K562 (cell line): ENCODE measurements at regions not wholly inside any gene's neighbourhood (a gene's known extent, or its start where the extent isn't known, plus 50 kb on each side); places are given as distances from the start of the nearest gene placed in this dataset.

Source experiments
- ATAC-seq: fragments of 200-7000 bp; cut with Tn5 transposase; 3 replicates; pipeline ENCODE4 v1.9.1; 2020; ENCODE audit warnings: moderate library complexity
- BruUV-seq: library from RNA; stranded (reverse); fragments of 400-500 nt; replicated peaks from 2 replicates; lab custom pipeline; 2021; lab: Mats Ljungman, UMichigan
- CTCF ChIA-PET: fragments of 300-600 bp; formaldehyde crosslinking; extraction: SDS; loops from one replicate; lab custom pipeline; 2021; ENCODE audit warnings: low intra/inter-chr PET ratio; lab: Yijun Ruan, JAX
- POLR2A ChIA-PET: fragments of 300-600, 350-650 bp; sonication (Branson Sonifier 250); formaldehyde crosslinking; extraction: SDS; loops from one replicate; lab custom pipeline; 2021; ENCODE audit warnings: antibody characterized with exemption, inconsistent platforms; lab: Yijun Ruan, JAX
- DNase-seq, 4 experiments: peaks; one replicate each; pipeline versions ENCODE4 v3.0.0 to v3.0.0-alpha.2; 2011 to 2018; ENCODE audit warnings: low spot score in 3 of 4, mixed read lengths in 3 of 4; ENCODE audit errors: extremely low read depth in 1 of 4
- FAIRE-seq: peaks from 2 replicates; lab custom pipeline; 2011; peaks lifted over from hg19 to GRCh38; lab: Jason Lieb, UNC
- H2AFZ ChIP-seq: 2 replicates; pipeline ENCODE4 v1.6.0; 2011; ENCODE audit warnings: low read depth, low read length, control low read depth, inconsistent platforms
- H3K27ac ChIP-seq: fragments of 200-600 bp; 3 replicates; pipeline ENCODE4 v1.8.0; 2011; ENCODE audit warnings: low read depth, mild to moderate bottlenecking, control low read depth, inconsistent platforms, low read length, moderate library complexity, mixed read lengths; ENCODE audit errors: extremely low read depth
- H3K27me3 ChIP-seq, 2 experiments: fragments of 300-600 bp in 1 of 2; 2 replicates in 1 of 2; 3 replicates in 1 of 2; pipeline versions ENCODE4 v1.6.0 to v1.8.0; 2011; ENCODE audit warnings: inconsistent platforms in 2 of 2, low read length in 2 of 2, mild to moderate bottlenecking in 1 of 2, mixed read lengths in 1 of 2, moderate library complexity in 1 of 2; ENCODE audit not compliant: control insufficient read depth in 2 of 2, insufficient read depth in 2 of 2
- H3K36me3 ChIP-seq: fragments of 300-600 bp; 3 replicates; pipeline ENCODE4 v1.8.0; 2011; ENCODE audit warnings: mild to moderate bottlenecking, low read length, inconsistent platforms; ENCODE audit not compliant: control insufficient read depth, insufficient read depth
- H3K4me1 ChIP-seq, 2 experiments: fragments of 200-600 bp in 1 of 2; replicated peaks in 1 of 2; 2 replicates in 1 of 2; 3 replicates in 1 of 2; pipeline versions ENCODE4 v1.5.1 to v1.8.0; 2011; ENCODE audit warnings: inconsistent platforms in 2 of 2, low read length in 2 of 2, mild to moderate bottlenecking in 1 of 2, mixed read lengths in 1 of 2, moderate library complexity in 1 of 2; ENCODE audit not compliant: control insufficient read depth in 2 of 2, insufficient read depth in 2 of 2
- H3K4me2 ChIP-seq: 2 replicates; pipeline ENCODE4 v1.6.1; 2011; ENCODE audit warnings: low read length, control low read depth, inconsistent platforms, mixed read lengths; ENCODE audit not compliant: insufficient read depth
- H3K4me3 ChIP-seq: fragments of 200-600 bp; sonication (generic), shearing (Covaris generic); 2 replicates; pipeline ENCODE4 v1.5.1; 2016; ENCODE audit warnings: control low read depth, inconsistent platforms
- H3K79me2 ChIP-seq: fragments of 200-600 bp; 3 replicates; pipeline ENCODE4 v1.8.0; 2011; ENCODE audit warnings: low read length, inconsistent platforms; ENCODE audit not compliant: control insufficient read depth, insufficient read depth
- H3K9ac ChIP-seq, 2 experiments: 2 replicates each; pipeline versions ENCODE4 v1.6.0 to v1.6.1; 2011; ENCODE audit warnings: low read depth in 2 of 2, low read length in 2 of 2, control low read depth in 1 of 2, inconsistent platforms in 1 of 2, mild to moderate bottlenecking in 1 of 2, mixed read lengths in 1 of 2; ENCODE audit not compliant: insufficient read depth in 1 of 2
- H3K9me1 ChIP-seq: one replicate; pipeline ENCODE4 v1.6.0; 2011; ENCODE audit warnings: inconsistent platforms, mild to moderate bottlenecking, low read length, moderate library complexity; ENCODE audit not compliant: control insufficient read depth, insufficient read depth
- H3K9me3 ChIP-seq: replicated peaks from 2 replicates; pipeline ENCODE4 v1.5.1; 2011; ENCODE audit warnings: low read depth, low read length, inconsistent platforms; ENCODE audit not compliant: control insufficient read depth, insufficient read depth
- H4K20me1 ChIP-seq: replicated peaks from 2 replicates; pipeline ENCODE4 v1.6.1; 2011; ENCODE audit warnings: low read length, inconsistent platforms, mixed read lengths; ENCODE audit not compliant: control insufficient read depth, insufficient read depth
- KLF6 ChIP-seq: fragments of 250-450 bp; sonication (Bioruptor Pico); IDR thresholded peaks from 2 replicates; pipeline ENCODE4 v1.4.0; 2020; ENCODE audit warnings: mild to moderate bottlenecking, moderate library complexity, borderline replicate concordance
- MXI1 ChIP-seq: IDR thresholded peaks from 2 replicates; pipeline ENCODE4 v1.6.1; 2011; ENCODE audit warnings: low read depth, mild to moderate bottlenecking, improper control_type of control experiment, low read length
- NR3C1 ChIP-seq: sonication (generic); formaldehyde crosslinking; IDR thresholded peaks from 2 replicates; pipeline ENCODE4 v1.8.1; 2022; ENCODE audit warnings: missing genetic modification reagents
- NR4A1 ChIP-seq, 2 experiments: fragments of 250-450 bp in 1 of 2; fragments of 450-650 bp in 1 of 2; sonication (Bioruptor Pico) in 1 of 2; IDR thresholded peaks; 2 replicates each; pipeline versions ENCODE4 v1.4.0 to v1.6.1; 2016 to 2020; ENCODE audit warnings: mild to moderate bottlenecking in 2 of 2, missing compliant biosample characterization in 1 of 2, missing genetic modification characterization in 1 of 2, moderate library complexity in 1 of 2
- SAFB ChIP-seq: fragments of 200-400 bp; formaldehyde crosslinking; IDR thresholded peaks from 2 replicates; pipeline ENCODE4 v1.6.1; 2017; ENCODE audit warnings: low read depth, low read length, borderline replicate concordance
- SMAD3 ChIP-seq: fragments of 450-650 bp; formaldehyde crosslinking; conservative IDR thresholded peaks from 2 replicates; pipeline ENCODE4 v1.4.0; 2020; ENCODE audit warnings: mild to moderate bottlenecking
- WHSC1 ChIP-seq: IDR thresholded peaks from one replicate; pipeline ENCODE4 v1.6.1; 2012; ENCODE audit warnings: low read length, control low read depth, inconsistent platforms
- ZC3H8 ChIP-seq: fragments of 450-650 bp; IDR thresholded peaks from 2 replicates; pipeline ENCODE4 v1.6.1; 2017
- ZEB2 ChIP-seq: fragments of 450-650 bp; IDR thresholded peaks from 2 replicates; pipeline ENCODE4 v1.6.1; 2016
- ZFP1 ChIP-seq: fragments of 450-650 bp; formaldehyde crosslinking; IDR thresholded peaks from 2 replicates; pipeline ENCODE4 v1.4.0; 2020; ENCODE audit warnings: mild to moderate bottlenecking, mixed read lengths
- ZNF253 ChIP-seq: fragments of 250-450 bp; sonication (Bioruptor Pico); conservative IDR thresholded peaks from 2 replicates; pipeline ENCODE4 v1.6.1; 2021; ENCODE audit warnings: mild to moderate bottlenecking
- ZNF311 ChIP-seq: fragments of 250-450 bp; sonication (Bioruptor Pico); IDR thresholded peaks from 2 replicates; pipeline ENCODE4 v1.4.0; 2020; ENCODE audit warnings: mild to moderate bottlenecking, moderate library complexity
- ZNF436 ChIP-seq: fragments of 250-450, 450-650 bp; sonication (Bioruptor Pico); formaldehyde crosslinking; IDR thresholded peaks from 2 replicates; pipeline ENCODE4 v1.7.0; 2020; ENCODE audit warnings: mild to moderate bottlenecking
- WGBS: fragments of 100-300 bp; shearing (Covaris generic); methylation state at CpG from one replicate; pipeline ENCODE4 v1.1.6; 2016; ENCODE audit warnings: low coverage, mixed read lengths; ENCODE audit not compliant: insufficient coverage; ENCODE audit errors: missing lambda C conversion rate; 5-methylcytosine and 5-hydroxymethylcytosine counted together
- in situ Hi-C: fragments of 300-500 bp; cut with MboI; formaldehyde crosslinking; loops from 4 replicates; pipeline ENCODE4 v1.15.0; 2018; ENCODE audit warnings: inconsistent platforms, mixed read lengths
- intact Hi-C: fragments of 100-400 bp; cut with micrococcal nuclease; formaldehyde crosslinking; loops from 2 replicates; pipeline ENCODE4 v1.14.2; 2022
- TF ChIP-seq, protein P1 (sequence below): sonication (generic); formaldehyde crosslinking; IDR thresholded peaks from 2 replicates; pipeline ENCODE4 v1.5.0; 2020; ENCODE audit warnings: missing genetic modification reagents
- TF ChIP-seq, protein P2 (sequence below): fragments of 450-650 bp; formaldehyde crosslinking; IDR thresholded peaks from 2 replicates; pipeline ENCODE4 v1.4.0; 2022; ENCODE audit warnings: missing genetic modification characterization
- TF ChIP-seq, protein P3 (sequence below): sonication (generic); formaldehyde crosslinking; IDR thresholded peaks from 2 replicates; pipeline ENCODE4 v1.8.0; 2022; ENCODE audit warnings: missing genetic modification reagents, mild to moderate bottlenecking, borderline replicate concordance

DNA sequence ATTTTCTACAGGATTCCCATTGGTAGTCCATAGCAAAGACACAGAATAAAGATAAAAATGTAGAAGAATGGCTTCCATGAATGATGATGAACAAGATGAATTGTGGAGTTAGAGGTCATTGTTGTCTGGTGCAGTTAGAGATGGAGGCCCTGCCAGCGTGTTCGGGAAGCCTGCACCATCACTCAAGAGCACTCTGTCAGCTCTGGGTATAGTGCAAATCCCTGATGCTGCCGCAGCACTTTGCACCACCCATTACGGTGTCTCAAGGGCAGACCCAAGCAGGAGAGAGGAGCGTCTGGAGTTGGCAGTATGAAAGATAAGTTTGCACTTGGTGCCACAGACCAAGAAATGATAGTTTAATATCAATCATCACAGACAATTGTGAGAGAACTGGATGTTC is 181.6 kb upstream of the CHST9 start (continued):
- TF ChIP-seq NR4A1 (CRISPR knock-in tag; IDR thresholded peaks at IDR 0.05) (no peak), NR4A1 (tag; IDR thresholded peaks at IDR 0.05) (no peak), ZEB2 (no peak), ZFP1 (CRISPR knock-in tag) (no peak), NR3C1 (CRISPR knock-in tag) (no peak), ZNF253 (CRISPR knock-in tag) (no peak), ZNF311 (CRISPR knock-in tag) (no peak), ZC3H8 (no peak), SMAD3 (CRISPR knock-in tag) (no peak), WHSC1 (no peak), MXI1 (no peak)
- TF ChIP-seq, protein P1, sequence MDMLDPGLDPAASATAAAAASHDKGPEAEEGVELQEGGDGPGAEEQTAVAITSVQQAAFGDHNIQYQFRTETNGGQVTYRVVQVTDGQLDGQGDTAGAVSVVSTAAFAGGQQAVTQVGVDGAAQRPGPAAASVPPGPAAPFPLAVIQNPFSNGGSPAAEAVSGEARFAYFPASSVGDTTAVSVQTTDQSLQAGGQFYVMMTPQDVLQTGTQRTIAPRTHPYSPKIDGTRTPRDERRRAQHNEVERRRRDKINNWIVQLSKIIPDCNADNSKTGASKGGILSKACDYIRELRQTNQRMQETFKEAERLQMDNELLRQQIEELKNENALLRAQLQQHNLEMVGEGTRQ (CRISPR knock-in tag): no peak
- TF ChIP-seq, protein P2, sequence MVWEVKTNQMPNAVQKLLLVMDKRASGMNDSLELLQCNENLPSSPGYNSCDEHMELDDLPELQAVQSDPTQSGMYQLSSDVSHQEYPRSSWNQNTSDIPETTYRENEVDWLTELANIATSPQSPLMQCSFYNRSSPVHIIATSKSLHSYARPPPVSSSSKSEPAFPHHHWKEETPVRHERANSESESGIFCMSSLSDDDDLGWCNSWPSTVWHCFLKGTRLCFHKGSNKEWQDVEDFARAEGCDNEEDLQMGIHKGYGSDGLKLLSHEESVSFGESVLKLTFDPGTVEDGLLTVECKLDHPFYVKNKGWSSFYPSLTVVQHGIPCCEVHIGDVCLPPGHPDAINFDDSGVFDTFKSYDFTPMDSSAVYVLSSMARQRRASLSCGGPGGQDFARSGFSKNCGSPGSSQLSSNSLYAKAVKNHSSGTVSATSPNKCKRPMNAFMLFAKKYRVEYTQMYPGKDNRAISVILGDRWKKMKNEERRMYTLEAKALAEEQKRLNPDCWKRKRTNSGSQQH: no peak

DNA sequence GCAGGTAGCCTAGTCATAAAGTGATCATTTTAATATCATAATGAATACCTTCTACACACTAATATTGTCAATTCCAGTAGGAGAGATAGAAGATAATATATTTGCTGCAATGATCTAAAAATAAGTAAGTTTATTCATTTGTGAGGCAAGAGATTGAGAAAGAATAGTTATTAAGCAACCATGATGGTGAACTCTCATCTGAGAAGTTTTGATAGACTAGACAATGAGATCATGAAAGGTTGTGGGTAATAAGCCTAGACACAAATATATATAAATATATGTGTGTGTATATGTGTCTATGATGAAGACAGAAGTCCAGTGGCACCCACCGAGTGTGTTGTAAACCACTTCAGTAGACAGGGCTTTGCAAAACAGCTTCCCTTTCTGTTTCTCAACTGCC is 181.0 kb upstream of the CHST9 start:
- intact Hi-C loops (no loop called here), in situ Hi-C loops (no loop called here)
- BruUV-seq: no TSS peak
- FAIRE-seq (no peak), ATAC-seq (no peak), DNase-seq (no peak)
- no peaks in the 10 kb centered on the region for H3K36me3 ChIP-seq
- H3K4me2 ChIP-seq: no peak overlapping the region
- H3K27me3 ChIP-seq: no peaks in the 10 kb centered on the region
- CTCF ChIA-PET: no interaction called here
- WGBS: 0% methylated on average over 1 of the region's 1 CpG
- H3K4me1 ChIP-seq: no peaks in the 10 kb centered on the region
- no peaks in the 10 kb centered on the region for H4K20me1 ChIP-seq
- no peak overlapping the region for H3K27ac ChIP-seq
- POLR2A ChIA-PET: interaction anchor here (0.7 kb wide), 1 partner anchor 41 kb away, joined by 3 read pairs; no protein-coding TSS in a partner anchor
- no peak overlapping the region for H3K4me3 ChIP-seq
- H3K9ac ChIP-seq: no peak overlapping the region
- no peak overlapping the region for H2AFZ ChIP-seq
- H3K9me1 ChIP-seq: no peaks in the 10 kb centered on the region
- H3K79me2 ChIP-seq: no peaks in the 10 kb centered on the region
- H3K9me3 ChIP-seq: no peaks in the 10 kb centered on the region
- TF ChIP-seq SAFB: no peak
- TF ChIP-seq, protein P3, sequence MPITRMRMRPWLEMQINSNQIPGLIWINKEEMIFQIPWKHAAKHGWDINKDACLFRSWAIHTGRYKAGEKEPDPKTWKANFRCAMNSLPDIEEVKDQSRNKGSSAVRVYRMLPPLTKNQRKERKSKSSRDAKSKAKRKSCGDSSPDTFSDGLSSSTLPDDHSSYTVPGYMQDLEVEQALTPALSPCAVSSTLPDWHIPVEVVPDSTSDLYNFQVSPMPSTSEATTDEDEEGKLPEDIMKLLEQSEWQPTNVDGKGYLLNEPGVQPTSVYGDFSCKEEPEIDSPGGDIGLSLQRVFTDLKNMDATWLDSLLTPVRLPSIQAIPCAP (CRISPR knock-in tag): no peak
- TF ChIP-seq KLF6 (CRISPR knock-in tag): no peak
- TF ChIP-seq ZNF436 (CRISPR knock-in tag): no peak
